ENCODE measurements at regions not wholly inside any gene's neighbourhood (a gene's known extent, or its start where the extent isn't known, plus 50 kb on each side); places are given as distances from the start of the nearest gene placed in this dataset.

DNA sequence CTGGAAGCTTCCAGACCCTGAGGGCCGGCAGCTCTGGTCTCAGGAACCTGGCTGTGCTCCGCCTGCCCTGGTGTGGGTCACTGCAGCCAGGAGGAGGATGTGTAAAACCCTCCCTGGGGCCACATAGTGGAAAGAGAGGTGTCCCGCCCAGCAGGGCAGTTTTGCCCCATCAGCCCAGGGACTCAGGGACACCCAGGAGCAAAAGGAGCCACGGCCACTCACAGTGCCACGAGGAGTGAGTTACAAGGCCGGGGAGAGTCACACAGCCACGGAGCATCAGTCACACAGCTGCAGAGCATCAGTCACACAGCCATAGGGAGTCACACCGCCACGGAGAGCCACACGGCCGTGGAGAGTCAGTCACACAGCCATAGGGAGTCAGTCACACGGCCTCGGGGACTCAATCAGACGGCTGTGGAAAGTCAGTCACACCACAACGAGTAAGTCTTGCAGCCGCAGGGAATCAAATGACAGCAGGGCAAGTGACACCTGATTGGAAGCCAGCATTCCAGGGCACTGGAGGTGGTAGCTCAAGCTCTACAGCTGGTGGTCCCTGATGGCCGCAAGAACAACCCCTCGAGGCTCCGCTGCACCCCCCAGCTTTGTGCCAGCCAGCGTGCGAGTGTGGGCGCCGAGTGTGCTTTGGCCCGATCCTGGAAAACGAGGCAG is 60.9 kb downstream of the DLL1 start:
- CTCF ChIA-PET = no interaction called here
- intact Hi-C loops (cut with micrococcal nuclease; ENCODE audit: unreplicated experiment) = no loop called here

DNA sequence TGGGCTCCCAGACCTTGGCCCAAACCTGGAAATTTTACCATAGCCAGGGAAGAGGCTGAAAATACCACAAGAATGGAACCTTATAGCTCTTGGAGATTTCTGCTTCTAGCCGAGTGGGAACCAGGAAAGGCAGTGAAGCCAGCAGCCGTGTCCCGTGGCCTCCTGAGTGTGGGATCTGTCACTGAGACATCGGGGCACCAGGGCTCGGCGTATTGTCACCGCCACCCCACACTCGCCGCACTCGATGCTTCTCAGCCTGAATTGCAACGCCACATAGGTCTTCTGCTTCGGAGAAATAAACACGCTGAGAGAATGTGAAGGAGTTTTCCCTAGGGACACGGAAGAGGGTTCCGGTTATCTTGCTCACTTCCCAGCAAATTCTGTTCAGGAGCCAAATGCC is 61.5 kb downstream of the DLL1 start:
- intact Hi-C loops (cut with micrococcal nuclease; ENCODE audit: unreplicated experiment) = no loop called here
- Histone ChIP-seq H3K4me3 (ENCODE audit: low read depth, low read length, poor library complexity, severe bottlenecking) (no peak overlapping the region), H3K27me3 (replicated peaks; ENCODE audit: insufficient read depth, low read depth, low read length, poor library complexity) (no peaks in the 10 kb centered on the region), H3K36me3 (ENCODE audit: insufficient read depth, low read length, poor library complexity, severe bottlenecking) (no peaks in the 10 kb centered on the region), H3K9me3 (ENCODE audit: low read depth, low read length, poor library complexity, severe bottlenecking) (no peaks in the 10 kb centered on the region), H3K27ac (ENCODE audit: low read depth, low read length, poor library complexity, severe bottlenecking) (no peak overlapping the region), H3K4me1 (ENCODE audit: insufficient read depth, low read length, poor library complexity, severe bottlenecking) (no peaks in the 10 kb centered on the region)
- CTCF ChIA-PET = no interaction called here
- no TSS peak for BruUV-seq (replicated peaks)
- POLR2A ChIA-PET (ENCODE audit: low non-redundant PET) = no interaction called here
- TF ChIP-seq, protein P1, sequence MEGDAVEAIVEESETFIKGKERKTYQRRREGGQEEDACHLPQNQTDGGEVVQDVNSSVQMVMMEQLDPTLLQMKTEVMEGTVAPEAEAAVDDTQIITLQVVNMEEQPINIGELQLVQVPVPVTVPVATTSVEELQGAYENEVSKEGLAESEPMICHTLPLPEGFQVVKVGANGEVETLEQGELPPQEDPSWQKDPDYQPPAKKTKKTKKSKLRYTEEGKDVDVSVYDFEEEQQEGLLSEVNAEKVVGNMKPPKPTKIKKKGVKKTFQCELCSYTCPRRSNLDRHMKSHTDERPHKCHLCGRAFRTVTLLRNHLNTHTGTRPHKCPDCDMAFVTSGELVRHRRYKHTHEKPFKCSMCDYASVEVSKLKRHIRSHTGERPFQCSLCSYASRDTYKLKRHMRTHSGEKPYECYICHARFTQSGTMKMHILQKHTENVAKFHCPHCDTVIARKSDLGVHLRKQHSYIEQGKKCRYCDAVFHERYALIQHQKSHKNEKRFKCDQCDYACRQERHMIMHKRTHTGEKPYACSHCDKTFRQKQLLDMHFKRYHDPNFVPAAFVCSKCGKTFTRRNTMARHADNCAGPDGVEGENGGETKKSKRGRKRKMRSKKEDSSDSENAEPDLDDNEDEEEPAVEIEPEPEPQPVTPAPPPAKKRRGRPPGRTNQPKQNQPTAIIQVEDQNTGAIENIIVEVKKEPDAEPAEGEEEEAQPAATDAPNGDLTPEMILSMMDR (conservative IDR thresholded peaks at IDR 0.05; ENCODE audit: low read depth, low read length) = no peak
- no peak for TF ChIP-seq EZH2 (IDR thresholded peaks at IDR 0.05; ENCODE audit: borderline replicate concordance, low read depth, low read length, poor library complexity, severe bottlenecking)
- DNase-seq (ENCODE audit: low spot score) = no peak

More for the DNA sequence above, 60.9 kb downstream of the DLL1 start:
- TF ChIP-seq, protein P1 (conservative IDR thresholded peaks at IDR 0.05; ENCODE audit: low read depth, low read length) = no peak
- TF ChIP-seq EZH2 (IDR thresholded peaks at IDR 0.05; ENCODE audit: borderline replicate concordance, low read depth, low read length, poor library complexity, severe bottlenecking) = no peak
- POLR2A ChIA-PET (ENCODE audit: low non-redundant PET) = no interaction called here
- Histone ChIP-seq H3K27me3 (replicated peaks; ENCODE audit: insufficient read depth, low read depth, low read length, poor library complexity) (no peaks in the 10 kb centered on the region), H3K9me3 (ENCODE audit: low read depth, low read length, poor library complexity, severe bottlenecking) (no peaks in the 10 kb centered on the region), H3K4me3 (ENCODE audit: low read depth, low read length, poor library complexity, severe bottlenecking) (no peak overlapping the region), H3K4me1 (ENCODE audit: insufficient read depth, low read length, poor library complexity, severe bottlenecking) (no peaks in the 10 kb centered on the region), H3K36me3 (ENCODE audit: insufficient read depth, low read length, poor library complexity, severe bottlenecking) (no peaks in the 10 kb centered on the region), H3K27ac (ENCODE audit: low read depth, low read length, poor library complexity, severe bottlenecking) (no peak overlapping the region)
- BruUV-seq (replicated peaks) = no TSS peak
- DNase-seq (ENCODE audit: low spot score) = no peak

GRCh38 chr6:170228946-170229310 is 62.0 kb downstream of the DLL1 start:
- H3K4me3 ChIP-seq (ENCODE audit: low read depth, low read length, poor library complexity, severe bottlenecking) = no peak overlapping the region
- H3K27ac ChIP-seq (ENCODE audit: low read depth, low read length, poor library complexity, severe bottlenecking) = no peak overlapping the region
- H3K36me3 ChIP-seq (ENCODE audit: insufficient read depth, low read length, poor library complexity, severe bottlenecking) = no peaks in the 10 kb centered on the region
- no peaks in the 10 kb centered on the region for H3K4me1 ChIP-seq (ENCODE audit: insufficient read depth, low read length, poor library complexity, severe bottlenecking)
- BruUV-seq (replicated peaks) = no TSS peak
- intact Hi-C loops (cut with micrococcal nuclease; ENCODE audit: unreplicated experiment) = no loop called here
- TF ChIP-seq, protein P1 (conservative IDR thresholded peaks at IDR 0.05; ENCODE audit: low read depth, low read length) = no peak
- TF ChIP-seq EZH2 (IDR thresholded peaks at IDR 0.05; ENCODE audit: borderline replicate concordance, low read depth, low read length, poor library complexity, severe bottlenecking) = no peak
- no peak for DNase-seq (ENCODE audit: low spot score)
- H3K9me3 ChIP-seq (ENCODE audit: low read depth, low read length, poor library complexity, severe bottlenecking) = no peaks in the 10 kb centered on the region
- ChIA-PET POLR2A (ENCODE audit: low non-redundant PET) (no interaction called here), CTCF (no interaction called here)
- H3K27me3 ChIP-seq (replicated peaks; ENCODE audit: insufficient read depth, low read depth, low read length, poor library complexity) = no peaks in the 10 kb centered on the region
